B cell (primary cell): ENCODE measurements at regions not wholly inside any gene's neighbourhood (a gene's known extent, or its start where the extent isn't known, plus 50 kb on each side); places are given as distances from the start of the nearest gene placed in this dataset.

ENCODE experiments used
- ATAC-seq: fragments of 200-7000 bp; cut with Tn5 transposase; one replicate; pipeline ENCODE4 v1.10.0; 2021; ENCODE audit warnings: low read depth, mild to moderate bottlenecking, moderate number of reproducible peaks, moderate library complexity
- CTCF ChIA-PET: fragments of 350-600 bp; sonication (Branson Sonifier 250); formaldehyde crosslinking; loops from one replicate; lab custom pipeline; 2021; ENCODE audit warnings: antibody characterized with exemption, inconsistent platforms; lab: Charles Lee
- POLR2A ChIA-PET: fragments of 350-600 bp; sonication (Branson Sonifier 250); formaldehyde crosslinking; loops from one replicate; lab custom pipeline; 2021; ENCODE audit warnings: antibody characterized with exemption; lab: Charles Lee
- DNase-seq: peaks from one replicate; pipeline ENCODE4 v3.0.0; 2013
- H2AFZ ChIP-seq: 2 replicates; pipeline ENCODE4 v1.6.1; 2012; ENCODE audit warnings: mild to moderate bottlenecking, low read depth, low read length; ENCODE audit not compliant: insufficient read depth, poor library complexity, severe bottlenecking
- H3K27ac ChIP-seq, 2 donors: 1 replicate in 1 of 2; 2 replicates in 1 of 2; pipeline ENCODE4 v1.5.1; 2012 to 2013; ENCODE audit warnings: low read length in 2 of 2, mild to moderate bottlenecking in 2 of 2, moderate library complexity in 1 of 2
- H3K27me3 ChIP-seq, 4 experiments: fragments of 200-600 bp in 1 of 4; sonication (generic) in 1 of 4; replicated peaks in 1 of 4; 1 replicate in 2 of 4; 2 replicates in 2 of 4; pipeline versions ENCODE4 v1.6.1 to v1.7.0; 2013 to 2016; ENCODE audit warnings: low read length in 3 of 4, mild to moderate bottlenecking in 2 of 4, mixed read lengths in 1 of 4, moderate library complexity in 1 of 4; ENCODE audit not compliant: insufficient read depth in 4 of 4, control insufficient read depth in 3 of 4; ENCODE audit errors: control extremely low read depth in 1 of 4
- H3K36me3 ChIP-seq, 2 experiments: replicated peaks in 1 of 2; 1 replicate in 1 of 2; 2 replicates in 1 of 2; pipeline versions ENCODE4 v1.6.1 to v1.7.1; 2013; ENCODE audit warnings: low read length in 1 of 2; ENCODE audit not compliant: insufficient read depth in 2 of 2, control insufficient read depth in 1 of 2; ENCODE audit errors: control extremely low read depth in 1 of 2, extremely low read depth in 1 of 2
- H3K4me1 ChIP-seq, 2 donors: fragments of 200-600 bp in 1 of 2; sonication (generic) in 1 of 2; 1 replicate in 1 of 2; 2 replicates in 1 of 2; pipeline versions ENCODE4 v1.5.1 to v1.6.1; 2013 to 2017; ENCODE audit warnings: low read length in 2 of 2; ENCODE audit not compliant: control insufficient read depth in 2 of 2, insufficient read depth in 2 of 2
- H3K4me2 ChIP-seq: replicated peaks from 2 replicates; pipeline ENCODE3; 2012; ENCODE audit warnings: mild to moderate bottlenecking, low read depth, low read length; ENCODE audit not compliant: poor library complexity, severe bottlenecking
- H3K4me3 ChIP-seq, 5 experiments: fragments of 200-600 bp in 1 of 5; sonication (generic) in 1 of 5; 1 replicate in 3 of 5; 2 replicates in 2 of 5; pipeline versions ENCODE4 v1.5.1 to v1.7.0; 2011 to 2016; ENCODE audit warnings: low read length in 4 of 5, mild to moderate bottlenecking in 4 of 5, low read depth in 2 of 5, control low read depth in 1 of 5, moderate library complexity in 1 of 5; ENCODE audit not compliant: insufficient read depth in 1 of 5; ENCODE audit errors: control extremely low read depth in 1 of 5, extremely low read depth in 1 of 5
- H3K79me2 ChIP-seq: fragments of 200-600 bp; sonication (generic); one replicate; pipeline ENCODE4 v1.6.0; 2016; ENCODE audit warnings: low read length; ENCODE audit not compliant: control insufficient read depth, insufficient read depth
- H3K9ac ChIP-seq: fragments of 200-600 bp; sonication (generic); 2 replicates; pipeline ENCODE4 v1.6.1; 2017; ENCODE audit warnings: mild to moderate bottlenecking, low read length, moderate library complexity
- H3K9me3 ChIP-seq, 3 donors: one replicate each; pipeline versions ENCODE4 v1.6.1 to v1.7.1; 2013; ENCODE audit warnings: low read length in 2 of 3; ENCODE audit not compliant: control insufficient read depth in 2 of 3, insufficient read depth in 1 of 3; ENCODE audit errors: control extremely low read depth in 1 of 3
- H4K20me1 ChIP-seq: 2 replicates; pipeline ENCODE4 v1.6.0; 2012; ENCODE audit warnings: mild to moderate bottlenecking, low read length; ENCODE audit not compliant: insufficient read depth, control insufficient read depth, poor library complexity, severe bottlenecking
- H3K27ac Mint-ChIP-seq: one replicate; pipeline ENCODE4 v1.8.0; 2021; ENCODE audit warnings: mixed read lengths
- H3K27me3 Mint-ChIP-seq: one replicate; pipeline ENCODE4 v1.8.0; 2021; ENCODE audit warnings: mixed read lengths
- H3K4me1 Mint-ChIP-seq: one replicate; pipeline ENCODE4 v1.8.0; 2021; ENCODE audit warnings: mixed read lengths
- H3K4me3 Mint-ChIP-seq: one replicate; pipeline ENCODE4 v1.8.0; 2021; ENCODE audit warnings: mixed read lengths
- H3K9me3 Mint-ChIP-seq: one replicate; pipeline ENCODE4 v1.8.0; 2022; ENCODE audit warnings: mixed read lengths; ENCODE audit not compliant: insufficient read depth
- CTCF ChIP-seq: fragments of 200-600 bp; IDR thresholded peaks from one replicate; pipeline ENCODE4 v1.8.0; 2022; ENCODE audit warnings: antibody characterized with exemption, mild to moderate bottlenecking
- EZH2 ChIP-seq: IDR thresholded peaks from 2 replicates; pipeline ENCODE4 v1.6.1; 2012; ENCODE audit warnings: borderline replicate concordance, low read depth, mild to moderate bottlenecking, moderate library complexity, low read length; ENCODE audit not compliant: insufficient read depth, poor library complexity, severe bottlenecking
- WGBS: methylation state at CpG from one replicate; pipeline ENCODE4 v1.1.5; 2013; ENCODE audit warnings: missing lambda C conversion rate; ENCODE audit not compliant: insufficient coverage; 5-methylcytosine and 5-hydroxymethylcytosine counted together
- intact Hi-C: fragments of 100-400 bp; cut with micrococcal nuclease; formaldehyde crosslinking; loops from one replicate; pipeline ENCODE4 v1.10.0; 2022

GRCh38 chr3:28150465-28151206, 90.8 kb upstream of the CMC1 start:
- Histone ChIP-seq H4K20me1 (no peaks in the 10 kb centered on the region), H3K79me2 (no peaks in the 10 kb centered on the region), H3K4me1 (peaks cover 0 to 6% of the 10 kb centered on the region in 2 donors), H3K4me2 (no peak overlapping the region), H3K9me3 (peaks cover 0 to 2% (median 1%) of the 10 kb centered on the region in 3 donors), H3K4me3 (no peak overlapping the region), H2AFZ (no peak overlapping the region), H3K27me3 (no peaks in the 10 kb centered on the region), H3K27ac (no peak overlapping the region), H3K9ac (no peak overlapping the region), H3K36me3 (no peaks in the 10 kb centered on the region)
- ChIA-PET CTCF (no interaction called here), POLR2A (no interaction called here)
- H3K9me3 Mint-ChIP-seq = peaks cover 2% of the 10 kb centered on the region
- peaks cover 2% of the 10 kb centered on the region for H3K27me3 Mint-ChIP-seq
- H3K4me1 Mint-ChIP-seq = peaks cover 3% of the 10 kb centered on the region
- no peak overlapping the region for H3K27ac Mint-ChIP-seq
- DNase-seq (no peak), ATAC-seq (no peak)
- intact Hi-C loops = no loop called here
- no peak for TF ChIP-seq CTCF
- no peak overlapping the region for H3K4me3 Mint-ChIP-seq

DNA sequence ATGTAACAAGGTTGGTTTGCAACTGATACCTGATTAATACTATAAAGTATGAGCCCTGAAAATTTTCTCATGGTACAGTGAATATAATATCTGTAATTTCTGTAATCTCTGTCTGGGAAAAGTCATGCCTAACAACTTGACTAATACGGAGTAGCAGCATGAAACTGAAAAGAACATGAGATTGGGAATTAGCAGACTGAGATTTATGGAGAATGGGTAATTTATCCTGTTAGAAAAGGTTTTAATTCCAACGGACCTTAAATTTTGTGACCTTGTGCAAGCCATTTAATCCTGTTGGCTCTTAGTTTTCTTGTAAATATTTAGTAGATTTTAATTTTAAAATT, 90.2 kb upstream of the CMC1 start:
- CTCF ChIA-PET = no interaction called here
- Mint-ChIP-seq H3K4me3 (no peak overlapping the region), H3K9me3 (peaks cover 2% of the 10 kb centered on the region), H3K4me1 (peaks cover 3% of the 10 kb centered on the region), H3K27ac (no peak overlapping the region), H3K27me3 (peaks cover 5% of the 10 kb centered on the region)
- Histone ChIP-seq H3K9ac (no peak overlapping the region), H3K27ac (no peak overlapping the region), H3K9me3 (peaks cover 0 to 2% (median 1%) of the 10 kb centered on the region in 3 donors), H4K20me1 (no peaks in the 10 kb centered on the region), H2AFZ (no peak overlapping the region), H3K4me3 (no peak overlapping the region), H3K27me3 (no peaks in the 10 kb centered on the region), H3K79me2 (no peaks in the 10 kb centered on the region), H3K36me3 (no peaks in the 10 kb centered on the region), H3K4me2 (no peak overlapping the region), H3K4me1 (peaks cover 0 to 6% of the 10 kb centered on the region in 2 donors)
- 100% methylated on average over 1 of the region's 2 CpGs for WGBS
- intact Hi-C loops = no loop called here
- DNase-seq (no peak), ATAC-seq (no peak)
- TF ChIP-seq EZH2 (no peak), CTCF (no peak)
- POLR2A ChIA-PET = no interaction called here
